Mesothelial cell of epicardium (in vitro differentiated cells): ENCODE measurements at regions not wholly inside any gene's neighbourhood (a gene's known extent, or its start where the extent isn't known, plus 50 kb on each side); places are given as distances from the start of the nearest gene placed in this dataset.

Experiments used
- DNase-seq, 2 experiments: peaks; one replicate each; pipeline ENCODE4 v3.0.0; 2021; ENCODE audit warnings: low spot score in 2 of 2; ENCODE audit not compliant: unreplicated experiment in 2 of 2
- H3K27ac Mint-ChIP-seq: 2 replicates; pipeline ENCODE4 v1.8.0; 2021; ENCODE audit warnings: mixed read lengths
- H3K27me3 Mint-ChIP-seq: 2 replicates; pipeline ENCODE4 v1.8.0; 2021; ENCODE audit warnings: low read depth, mixed read lengths
- H3K36me3 Mint-ChIP-seq: 2 replicates; pipeline ENCODE4 v1.8.0; 2021; ENCODE audit warnings: mixed read lengths
- H3K4me1 Mint-ChIP-seq: 2 replicates; pipeline ENCODE4 v1.8.0; 2021; ENCODE audit warnings: mixed read lengths
- H3K4me3 Mint-ChIP-seq: 2 replicates; pipeline ENCODE4 v1.8.0; 2021; ENCODE audit warnings: mild to moderate bottlenecking, moderate library complexity, mixed read lengths
- H3K9me3 Mint-ChIP-seq: 2 replicates; pipeline ENCODE4 v1.8.0; 2021; ENCODE audit warnings: mixed read lengths
- TF ChIP-seq, protein P1 (sequence below): fragments of 200-600 bp; sonication (generic); IDR thresholded peaks from one replicate; pipeline ENCODE4 v1.5.0; 2021; ENCODE audit warnings: antibody characterized with exemption; ENCODE audit not compliant: unreplicated experiment

DNA sequence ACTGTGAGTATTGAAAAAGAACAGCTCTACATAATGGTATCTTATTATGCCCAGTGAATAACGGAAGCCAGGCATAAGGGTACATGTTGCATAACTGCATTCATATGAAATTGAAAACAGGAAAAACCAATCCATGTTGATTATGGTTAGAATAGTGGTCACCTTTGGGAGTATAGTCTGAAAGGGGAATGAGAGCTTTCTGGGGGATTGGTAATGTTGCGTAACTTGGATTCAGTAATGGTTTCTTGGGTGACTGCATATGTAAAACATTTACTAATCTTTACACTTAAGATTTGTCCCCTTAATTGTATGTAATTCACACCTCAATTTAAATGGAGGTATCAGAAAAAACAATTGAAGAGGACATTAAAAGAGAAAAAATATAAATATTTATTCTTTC, 292.1 kb downstream of the LMO4 start:
- H3K4me3 Mint-ChIP-seq, result no peak overlapping the region
- no peaks in the 10 kb centered on the region for H3K27me3 Mint-ChIP-seq
- TF ChIP-seq, protein P1, sequence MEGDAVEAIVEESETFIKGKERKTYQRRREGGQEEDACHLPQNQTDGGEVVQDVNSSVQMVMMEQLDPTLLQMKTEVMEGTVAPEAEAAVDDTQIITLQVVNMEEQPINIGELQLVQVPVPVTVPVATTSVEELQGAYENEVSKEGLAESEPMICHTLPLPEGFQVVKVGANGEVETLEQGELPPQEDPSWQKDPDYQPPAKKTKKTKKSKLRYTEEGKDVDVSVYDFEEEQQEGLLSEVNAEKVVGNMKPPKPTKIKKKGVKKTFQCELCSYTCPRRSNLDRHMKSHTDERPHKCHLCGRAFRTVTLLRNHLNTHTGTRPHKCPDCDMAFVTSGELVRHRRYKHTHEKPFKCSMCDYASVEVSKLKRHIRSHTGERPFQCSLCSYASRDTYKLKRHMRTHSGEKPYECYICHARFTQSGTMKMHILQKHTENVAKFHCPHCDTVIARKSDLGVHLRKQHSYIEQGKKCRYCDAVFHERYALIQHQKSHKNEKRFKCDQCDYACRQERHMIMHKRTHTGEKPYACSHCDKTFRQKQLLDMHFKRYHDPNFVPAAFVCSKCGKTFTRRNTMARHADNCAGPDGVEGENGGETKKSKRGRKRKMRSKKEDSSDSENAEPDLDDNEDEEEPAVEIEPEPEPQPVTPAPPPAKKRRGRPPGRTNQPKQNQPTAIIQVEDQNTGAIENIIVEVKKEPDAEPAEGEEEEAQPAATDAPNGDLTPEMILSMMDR, result no peak
- peaks cover 8% of the 10 kb centered on the region for H3K4me1 Mint-ChIP-seq
- H3K36me3 Mint-ChIP-seq, result peaks cover 2% of the 10 kb centered on the region
- no peak for DNase-seq
- H3K9me3 Mint-ChIP-seq, result peaks cover 3% of the 10 kb centered on the region
- no peak overlapping the region for H3K27ac Mint-ChIP-seq

DNA sequence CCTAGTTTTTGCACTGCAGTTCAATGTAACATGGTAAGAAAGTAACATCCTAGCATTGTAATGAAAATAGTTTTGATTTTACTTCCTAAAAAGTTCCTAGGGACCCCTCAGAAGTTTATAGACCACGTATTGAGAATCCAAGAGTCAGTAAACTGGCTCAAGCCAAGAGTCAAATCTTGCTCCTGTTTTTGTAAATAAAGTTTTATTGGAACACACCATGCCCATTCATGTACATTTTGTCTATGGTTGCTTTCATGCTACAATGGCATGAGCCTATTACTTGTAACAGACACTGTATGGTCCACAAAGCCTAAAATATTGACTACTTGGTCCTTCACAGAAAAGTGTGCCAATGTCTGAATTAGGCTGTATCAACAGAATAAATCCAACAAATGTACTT, 301.0 kb downstream of the LMO4 start:
- no peak for DNase-seq
- Mint-ChIP-seq H3K27me3 (no peaks in the 10 kb centered on the region), H3K4me1 (no peaks in the 10 kb centered on the region), H3K4me3 (no peak overlapping the region), H3K9me3 (peaks cover 3% of the 10 kb centered on the region), H3K36me3 (peaks cover 2% of the 10 kb centered on the region), H3K27ac (no peak overlapping the region)
- TF ChIP-seq, protein P1, result no peak

DNA sequence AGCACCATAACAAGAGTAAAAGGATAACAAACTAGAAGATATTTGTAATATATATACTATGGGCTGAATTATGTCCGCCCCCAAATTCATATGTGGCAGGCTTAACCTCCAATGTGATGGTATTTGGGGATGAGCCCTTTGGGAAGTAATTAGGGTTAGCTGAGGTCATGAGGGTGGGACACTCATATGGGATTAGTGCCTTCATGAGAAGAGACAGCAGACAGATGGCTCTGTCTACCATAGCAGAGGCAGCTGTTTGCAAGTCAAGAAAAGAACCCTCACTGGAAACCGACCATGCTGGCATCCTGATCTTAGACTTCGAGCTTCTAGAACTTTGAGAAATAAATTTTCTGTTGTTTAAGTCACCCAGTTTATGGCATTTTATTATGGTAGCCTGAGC, 303.6 kb downstream of the LMO4 start:
- Mint-ChIP-seq H3K4me3 (no peak overlapping the region), H3K27me3 (no peaks in the 10 kb centered on the region), H3K36me3 (peaks cover 2% of the 10 kb centered on the region), H3K9me3 (peaks cover 6% of the 10 kb centered on the region), H3K4me1 (no peaks in the 10 kb centered on the region), H3K27ac (no peak overlapping the region)
- DNase-seq, result no peak
- TF ChIP-seq, protein P1, result no peak

DNA sequence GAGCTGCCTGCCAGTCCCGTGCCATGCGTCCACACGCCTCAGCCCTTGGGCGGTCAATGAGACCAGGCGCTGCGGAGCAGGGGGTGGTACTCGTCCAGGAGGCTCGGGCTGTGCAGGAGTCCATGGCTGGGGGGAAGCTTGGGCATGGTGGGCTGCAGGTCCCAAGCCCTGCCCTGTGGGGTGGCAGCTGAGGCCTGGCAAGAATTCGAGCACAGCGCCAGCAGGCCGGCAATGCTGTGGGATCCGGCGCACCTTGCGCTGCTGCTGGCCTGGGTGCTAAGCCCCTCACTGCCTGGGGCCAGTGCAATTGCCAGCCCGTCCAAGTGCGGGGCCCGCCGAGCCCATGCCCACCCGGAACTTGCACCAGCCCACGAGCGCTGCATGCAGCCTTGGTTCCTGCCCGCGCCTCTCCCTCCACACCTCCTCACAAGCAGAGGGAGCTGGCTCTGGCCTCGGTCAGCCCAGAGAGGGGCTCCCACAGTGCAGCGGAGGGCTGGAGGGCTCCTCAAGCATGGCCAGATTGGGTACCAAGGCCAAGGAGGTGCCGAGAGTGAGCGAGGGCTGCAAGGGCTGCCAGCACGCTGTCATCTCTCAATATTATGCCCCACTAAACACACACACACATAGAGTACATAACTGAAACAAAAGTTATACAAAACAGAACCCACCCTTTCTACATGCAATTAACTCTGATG, 307.7 kb downstream of the LMO4 start:
- Mint-ChIP-seq H3K36me3 (peaks cover 2% of the 10 kb centered on the region), H3K9me3 (peaks cover 7% of the 10 kb centered on the region), H3K27me3 (no peaks in the 10 kb centered on the region)

DNA sequence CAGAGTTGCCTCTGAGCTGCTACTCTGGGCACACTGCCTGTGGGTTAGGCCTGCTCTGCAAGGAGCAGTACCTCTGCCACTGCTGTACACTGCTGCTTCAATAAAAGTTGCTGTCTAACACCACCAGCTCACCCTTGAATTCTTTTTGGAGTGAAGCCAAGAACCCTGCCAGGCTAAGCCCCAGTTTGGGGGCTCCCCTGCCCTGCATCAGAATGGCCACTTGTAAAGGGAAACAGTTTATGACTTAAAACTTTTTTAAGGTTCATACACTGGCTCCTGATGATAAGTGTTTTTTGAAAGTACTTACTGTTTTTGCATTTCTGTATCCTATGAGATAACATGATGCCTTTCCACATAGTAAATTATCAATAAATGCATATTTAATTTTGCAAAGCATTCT, 310.0 kb downstream of the LMO4 start:
- Mint-ChIP-seq H3K36me3 (no peaks in the 10 kb centered on the region), H3K27ac (no peak overlapping the region), H3K4me3 (no peak overlapping the region), H3K9me3 (peaks cover 4% of the 10 kb centered on the region), H3K4me1 (peaks cover 41% of the 10 kb centered on the region), H3K27me3 (no peaks in the 10 kb centered on the region)
- DNase-seq, result no peak
- TF ChIP-seq, protein P1, result no peak

More for the DNA sequence above, 307.7 kb downstream of the LMO4 start:
- TF ChIP-seq, protein P1, result no peak
- peaks cover 19% of the 10 kb centered on the region for H3K4me1 Mint-ChIP-seq
- no peak overlapping the region for H3K4me3 Mint-ChIP-seq
- H3K27ac Mint-ChIP-seq, result no peak overlapping the region
- no peak for DNase-seq

DNA sequence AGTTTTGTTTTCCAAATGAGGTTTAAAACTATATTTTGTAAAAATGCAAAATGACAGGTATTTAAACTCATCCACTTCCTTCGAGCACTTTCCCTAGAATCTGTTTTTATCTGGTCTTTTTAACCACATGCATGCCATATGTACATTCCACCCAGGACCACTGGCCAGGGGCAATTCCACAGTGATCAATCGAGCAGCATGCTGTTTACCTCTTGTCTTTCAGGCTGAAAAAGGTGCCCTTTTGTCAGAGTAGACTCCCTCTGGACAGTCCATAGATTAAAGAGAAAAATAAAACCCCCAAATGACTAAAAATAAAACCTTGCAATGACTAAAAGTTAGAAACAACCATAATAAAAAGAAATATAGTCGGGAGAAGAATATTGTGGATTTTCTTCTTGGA, 313.3 kb downstream of the LMO4 start:
- peaks cover 57% of the 10 kb centered on the region for H3K4me1 Mint-ChIP-seq

More for the DNA sequence above, 313.3 kb downstream of the LMO4 start:
- H3K36me3 Mint-ChIP-seq, result no peaks in the 10 kb centered on the region
- TF ChIP-seq, protein P1, result no peak
- no peak for DNase-seq
- no peaks in the 10 kb centered on the region for H3K27me3 Mint-ChIP-seq
- no peak overlapping the region for H3K4me3 Mint-ChIP-seq
- H3K9me3 Mint-ChIP-seq, result peaks cover 3% of the 10 kb centered on the region
- peak overlapping the region; percentile 90 for H3K27ac Mint-ChIP-seq
